D341Med (cell line): ENCODE measurements at regions not wholly inside any gene's neighbourhood (a gene's known extent, or its start where the extent isn't known, plus 50 kb on each side); places are given as distances from the start of the nearest gene placed in this dataset.
"Not testable (repeated sequence)": the region's sequence is repeated elsewhere in the genome, so short reads cannot be mapped to it uniquely, and the experiment has no call there.

ENCODE experiments used
- DNase-seq: peaks from one replicate; pipeline ENCODE4 v3.0.0; 2012; ENCODE audit warnings: low spot score

DNA sequence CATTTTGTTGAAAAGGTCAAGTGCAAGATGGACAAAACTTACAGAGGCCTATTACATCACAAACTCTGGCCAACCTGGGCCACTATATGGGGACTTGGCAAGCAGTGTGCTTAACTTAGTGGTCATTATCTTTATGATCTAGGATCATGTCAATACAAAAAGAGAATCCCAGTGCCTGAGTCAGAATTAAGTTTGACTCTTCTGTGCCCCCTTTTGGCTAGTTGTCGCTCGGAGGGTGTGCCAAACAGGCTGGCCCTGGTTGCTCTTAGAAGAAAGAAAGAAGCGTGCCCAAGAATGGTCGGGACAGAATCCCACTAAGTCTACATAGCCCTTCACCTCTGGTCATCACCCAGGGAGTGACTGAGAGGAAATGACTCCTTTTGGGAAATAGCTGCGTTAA, 100.1 kb downstream of the EIF4E start:
- DNase-seq = peak; percentile 55

GRCh38 chr4:98827661-98828060, 101.3 kb downstream of the EIF4E start:
- no peak for DNase-seq

DNA sequence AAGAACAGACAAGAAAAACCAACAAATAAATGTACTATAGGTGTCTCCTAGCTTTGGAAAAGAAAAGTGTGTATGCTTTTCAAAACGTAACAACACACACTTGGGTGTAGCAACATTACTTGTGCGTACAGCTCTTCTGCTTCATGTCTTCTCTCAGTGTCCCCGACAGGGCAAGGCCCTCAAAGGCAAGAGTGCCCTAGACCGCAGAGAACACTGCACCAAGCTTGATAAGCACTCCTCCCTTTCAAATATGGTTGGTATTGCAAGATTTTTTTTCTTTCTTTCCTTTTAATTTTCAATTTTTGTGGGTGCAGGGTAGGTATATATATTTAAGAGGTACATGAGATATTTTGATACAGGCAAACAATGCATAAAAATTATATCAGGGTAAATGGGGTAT, 106.8 kb downstream of the EIF4E start:
- no peak for DNase-seq

DNA sequence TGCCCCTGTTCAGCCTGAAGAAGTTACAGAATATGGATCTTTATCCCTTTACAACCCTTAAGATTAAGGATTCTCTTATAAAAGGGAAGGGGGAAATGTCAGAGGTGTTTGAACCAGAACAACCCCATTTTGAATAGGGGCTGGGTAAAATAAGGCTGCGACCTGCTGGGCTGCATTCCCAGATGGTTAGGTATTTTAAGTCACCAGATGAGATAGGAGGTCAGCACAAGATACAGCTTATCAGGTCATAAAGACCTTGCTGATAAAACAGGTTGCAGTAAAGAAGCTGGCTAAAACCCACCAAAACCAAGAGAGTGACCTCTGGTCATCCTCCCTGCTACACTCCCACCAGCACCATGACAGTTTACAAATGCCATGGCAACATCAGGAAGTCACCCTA, 110.8 kb downstream of the EIF4E start:
- DNase-seq = not testable (repeated sequence)

- no peak for DNase-seq
Observed at GRCh38 chr4:98816816-98817215, 112.1 kb downstream of the EIF4E start.

DNA sequence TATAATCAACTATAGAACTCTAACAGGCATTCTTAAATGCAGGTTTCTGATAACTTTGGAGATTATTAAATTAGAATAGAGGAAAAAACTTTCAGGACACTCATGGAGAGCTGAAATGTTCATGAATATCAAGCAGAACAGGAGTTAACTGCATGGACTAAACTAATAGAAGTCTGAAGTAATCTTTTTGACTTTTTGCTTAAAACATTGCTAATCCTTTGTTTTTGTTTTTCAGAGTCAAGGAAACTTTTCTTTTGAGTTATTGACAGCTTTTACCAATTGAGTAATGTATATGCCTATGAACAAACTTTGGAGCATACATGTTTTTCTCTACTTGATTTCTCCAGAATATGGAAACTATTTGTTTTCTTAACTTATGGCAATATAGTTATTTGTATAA, 112.5 kb downstream of the EIF4E start:
- no peak for DNase-seq

DNA sequence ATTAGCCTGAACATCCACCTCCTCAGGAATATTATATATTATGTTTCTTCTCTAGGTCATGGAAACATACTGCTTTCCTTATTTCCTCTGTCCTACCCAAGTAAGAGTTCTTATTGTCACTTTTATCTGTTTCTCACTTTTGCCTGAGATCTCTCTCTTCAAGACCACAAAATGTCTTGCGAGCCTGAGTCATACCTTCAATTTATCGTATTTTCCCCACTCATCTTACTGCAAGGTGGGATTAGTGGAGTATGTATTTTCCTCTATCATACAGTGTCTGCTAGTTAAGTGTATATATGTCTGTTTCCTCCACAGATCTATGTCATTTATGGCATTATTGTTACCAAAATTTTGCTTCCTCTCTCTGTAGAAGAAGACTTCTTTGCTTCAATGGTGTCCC, 124.5 kb downstream of the EIF4E start:
- no peak for DNase-seq

GRCh38 chr4:98803251-98803650, 125.7 kb downstream of the EIF4E start:
- DNase-seq = no peak

- DNase-seq = no peak
Observed at GRCh38 chr4:98802770-98803198, 126.1 kb downstream of the EIF4E start.

GRCh38 chr4:98801259-98801725, 127.6 kb downstream of the EIF4E start:
- DNase-seq = no peak

DNA sequence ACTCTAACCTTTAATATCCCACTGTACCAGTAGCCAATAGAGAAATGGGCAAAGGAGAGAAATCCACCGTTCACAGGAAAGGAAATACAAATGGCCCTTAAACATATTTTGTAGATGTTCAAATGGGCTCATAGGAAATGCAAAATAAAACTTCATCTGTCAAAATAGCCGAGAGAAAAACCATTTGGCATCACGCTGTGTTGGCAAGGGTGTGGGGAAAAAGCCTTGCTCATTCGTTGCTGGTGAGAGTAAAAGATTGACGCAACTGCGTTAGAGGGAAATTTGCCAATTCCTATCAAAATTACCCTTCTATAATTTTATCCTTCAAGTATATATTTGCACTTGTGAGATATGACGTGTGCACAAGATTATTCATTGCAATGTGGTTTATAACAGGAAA, 131.9 kb downstream of the EIF4E start:
- DNase-seq = no peak

- no peak for DNase-seq
Observed at GRCh38 chr4:98794565-98795205, 134.2 kb downstream of the EIF4E start.

DNA sequence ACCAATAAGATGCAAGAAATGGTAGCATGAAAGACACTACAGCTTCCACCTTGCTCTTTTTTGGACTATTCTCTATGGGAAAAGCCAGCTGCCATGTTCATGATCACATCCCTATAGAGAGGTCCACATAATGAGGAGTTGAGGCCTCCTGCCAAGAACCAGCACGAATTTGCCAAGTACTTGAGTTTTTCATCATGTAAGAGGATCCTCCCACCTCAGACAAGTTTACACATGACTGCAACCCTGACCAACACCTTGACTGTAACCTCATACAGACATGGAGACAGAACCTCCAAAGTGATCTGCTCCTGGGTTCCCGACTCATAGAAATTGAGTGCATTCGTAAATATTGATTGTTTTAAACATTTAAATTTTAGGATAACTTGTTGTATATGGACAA, 135.2 kb upstream of the TSPAN5 start:
- no peak for DNase-seq

- DNase-seq = no peak
Observed at GRCh38 chr4:98786866-98787265, 128.5 kb upstream of the TSPAN5 start.

DNA sequence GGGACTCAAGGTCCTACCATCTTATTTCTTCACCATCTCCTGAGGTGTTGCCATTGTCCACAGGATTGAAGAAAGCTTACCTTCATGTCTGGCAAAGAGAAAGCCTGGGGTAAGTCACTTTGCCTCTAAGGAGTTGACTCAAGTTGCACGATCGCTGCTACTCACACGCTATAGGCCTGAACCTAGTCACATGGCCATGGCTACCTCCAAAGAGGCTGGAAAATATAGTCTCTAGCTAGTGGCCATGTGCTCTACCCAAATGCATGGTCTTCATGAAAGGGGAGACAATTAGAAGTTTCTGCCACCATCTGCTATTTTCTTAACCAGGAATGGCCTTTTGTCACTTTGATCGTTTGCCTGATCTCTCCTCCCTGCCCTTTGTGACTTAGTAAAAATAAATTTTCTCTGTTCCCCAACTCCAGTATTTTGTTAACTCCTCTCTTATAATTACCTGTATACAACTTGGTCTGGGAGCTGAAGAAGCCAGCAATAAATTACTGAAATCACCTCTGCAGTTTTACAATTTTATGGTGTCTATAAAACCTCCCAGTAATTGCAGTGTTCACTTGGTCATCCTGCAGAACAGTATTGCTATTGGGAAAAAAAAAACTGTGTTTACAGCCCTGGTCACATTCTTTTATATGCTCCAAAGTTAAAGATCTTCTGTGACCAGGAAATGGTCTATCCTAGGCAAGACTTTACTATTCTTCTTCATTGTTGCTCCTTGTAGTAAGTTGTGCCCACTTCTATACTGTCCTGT, 126.7 kb upstream of the TSPAN5 start:
- DNase-seq = no peak

DNA sequence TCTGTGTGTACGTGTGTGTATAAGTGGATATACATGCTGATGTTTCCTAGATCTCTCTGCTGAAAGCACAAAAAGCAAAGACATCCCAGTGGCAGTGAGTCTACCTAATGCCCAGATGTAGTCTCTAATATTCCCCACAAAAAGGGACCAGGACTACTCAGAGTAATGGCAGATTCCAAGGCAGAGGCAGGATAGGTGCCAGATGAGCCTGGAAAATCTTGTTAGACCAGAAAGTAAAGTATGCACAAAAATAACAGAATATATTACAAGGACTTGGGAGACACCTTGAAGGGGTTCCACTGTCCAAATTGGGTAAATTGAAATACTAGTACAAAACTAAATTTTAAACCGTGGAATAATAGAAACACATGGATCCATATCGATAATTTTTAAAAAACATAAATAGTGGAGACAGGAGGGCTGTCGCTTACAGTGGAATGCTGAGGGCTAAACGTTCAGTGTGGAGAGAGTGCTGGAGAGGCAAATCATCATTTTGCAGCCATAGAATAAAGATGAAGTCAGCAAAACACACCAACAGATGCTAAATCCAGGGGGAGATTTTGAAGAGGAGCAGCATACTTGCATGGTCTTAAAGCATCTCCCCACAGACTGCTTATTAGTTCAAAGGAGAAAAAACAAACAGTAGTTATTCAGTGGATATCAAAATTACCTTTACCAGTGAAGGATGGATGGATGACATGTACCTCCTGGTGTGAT, 123.4 kb upstream of the TSPAN5 start:
- DNase-seq = no peak

GRCh38 chr4:98780926-98781325, 122.5 kb upstream of the TSPAN5 start:
- DNase-seq = no peak

GRCh38 chr4:98779088-98779487, 120.7 kb upstream of the TSPAN5 start:
- DNase-seq = no peak

- DNase-seq = no peak
Observed at GRCh38 chr4:98778206-98778605, 119.8 kb upstream of the TSPAN5 start.

- DNase-seq = no peak
Observed at GRCh38 chr4:98775672-98776071, 117.3 kb upstream of the TSPAN5 start.

GRCh38 chr4:98773638-98774037, 115.2 kb upstream of the TSPAN5 start:
- DNase-seq = no peak

DNA sequence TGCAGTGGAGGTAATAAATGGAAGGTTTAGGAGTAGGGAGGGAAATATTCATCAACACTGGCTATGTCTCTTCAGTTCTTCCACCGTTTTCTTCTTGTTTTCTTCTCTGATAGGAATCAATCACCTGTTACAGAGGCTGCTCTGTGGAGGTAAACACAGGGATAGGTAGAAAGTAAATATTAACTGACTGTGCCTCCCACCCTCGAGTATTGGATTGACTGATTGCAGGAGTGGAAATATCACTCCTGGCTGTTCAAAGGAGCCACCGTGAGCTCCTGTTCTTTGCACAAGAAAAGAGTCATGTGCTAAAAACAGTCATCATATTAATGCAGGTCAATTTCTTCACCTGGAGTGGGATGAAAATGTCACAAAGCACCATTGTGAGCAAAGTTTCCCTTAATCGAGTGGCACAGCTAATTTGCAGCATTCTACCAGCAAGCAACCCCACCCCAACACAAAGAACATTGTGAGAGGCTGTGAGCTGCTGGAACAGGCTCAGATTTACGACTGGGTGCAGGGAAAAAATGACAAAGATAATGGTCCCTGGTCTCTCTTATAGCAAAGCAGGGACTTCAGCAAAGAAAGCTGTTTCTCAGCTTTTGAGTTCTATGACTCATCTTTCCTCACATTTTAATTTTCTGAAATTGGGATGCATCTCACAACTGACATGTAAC, 113.7 kb upstream of the TSPAN5 start:
- no peak for DNase-seq

DNA sequence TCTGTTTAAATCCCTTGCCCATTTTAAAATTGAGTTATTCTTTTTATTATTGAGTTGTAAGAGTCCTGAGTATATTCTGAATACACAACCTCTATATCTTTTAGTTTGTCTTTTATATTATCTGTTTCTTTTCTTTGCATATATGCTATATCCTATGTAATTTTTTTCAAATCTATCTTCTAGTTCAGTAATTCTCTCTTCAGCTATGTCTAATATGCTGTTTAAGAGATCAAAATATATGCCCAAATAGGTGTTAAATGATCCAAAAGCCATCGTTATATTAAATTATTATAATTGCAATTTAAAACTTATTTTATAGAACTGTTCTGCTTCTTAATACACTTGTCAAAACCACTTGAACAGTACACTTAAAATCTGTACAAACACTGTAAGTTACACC, 107.4 kb upstream of the TSPAN5 start:
- DNase-seq = no peak
